HG03175 (cell line): ENCODE measurements at regions not wholly inside any gene's neighbourhood (a gene's known extent, or its start where the extent isn't known, plus 50 kb on each side); places are given as distances from the start of the nearest gene placed in this dataset.
"Not testable (repeated sequence)": the region's sequence is repeated elsewhere in the genome, so short reads cannot be mapped to it uniquely, and the experiment has no call there.

Source experiments
- ATAC-seq: cut with Tn5 transposase; IDR thresholded peaks from one replicate; pipeline ENCODE4 v1.9.1; 2021; ENCODE audit warnings: mild to moderate bottlenecking, moderate library complexity; ENCODE audit not compliant: unreplicated experiment

GRCh38 chr4:186954956-186955355 is 231.3 kb upstream of the FAT1 start:
- no peak for ATAC-seq

- ATAC-seq: no peak
Measured at GRCh38 chr4:186957952-186958555, 234.4 kb upstream of the FAT1 start.

GRCh38 chr4:186958726-186959350 is 235.2 kb upstream of the FAT1 start:
- ATAC-seq: no peak

- no peak for ATAC-seq
Measured at GRCh38 chr4:186979961-186980745, 256.5 kb upstream of the FAT1 start.

GRCh38 chr4:186981161-186981560 is 257.5 kb upstream of the FAT1 start:
- ATAC-seq: no peak

- ATAC-seq: no peak
Measured at GRCh38 chr4:186982160-186982559, 258.5 kb upstream of the FAT1 start.

GRCh38 chr4:186984105-186984644 is 260.5 kb upstream of the FAT1 start:
- ATAC-seq: no peak

GRCh38 chr4:186999686-187000085 is 276.0 kb upstream of the FAT1 start:
- ATAC-seq: no peak

GRCh38 chr4:187000281-187000680 is 276.6 kb upstream of the FAT1 start:
- no peak for ATAC-seq

- not testable (repeated sequence) for ATAC-seq
Measured at GRCh38 chr4:187002133-187002532, 278.5 kb upstream of the FAT1 start.

- no peak for ATAC-seq
Measured at GRCh38 chr4:187004628-187005027, 281.0 kb upstream of the FAT1 start.

- no peak for ATAC-seq
Measured at GRCh38 chr4:187006189-187006618, 282.5 kb upstream of the FAT1 start.

GRCh38 chr4:187010052-187010451 is 286.4 kb upstream of the FAT1 start:
- ATAC-seq: no peak

GRCh38 chr4:187016101-187016500 is 292.4 kb upstream of the FAT1 start:
- no peak for ATAC-seq

- ATAC-seq: no peak
Measured at GRCh38 chr4:187017147-187017546, 293.5 kb upstream of the FAT1 start.

GRCh38 chr4:187019896-187020295 is 296.2 kb upstream of the FAT1 start:
- no peak for ATAC-seq

GRCh38 chr4:187020676-187021075 is 297.0 kb upstream of the FAT1 start:
- no peak for ATAC-seq

- no peak for ATAC-seq
Measured at GRCh38 chr4:187021436-187022205, 298.0 kb upstream of the FAT1 start.

- no peak for ATAC-seq
Measured at GRCh38 chr4:187027272-187027671, 303.6 kb upstream of the FAT1 start.

GRCh38 chr4:187042251-187042650 is 318.6 kb upstream of the FAT1 start:
- ATAC-seq: no peak

GRCh38 chr4:187046471-187046870 is 322.8 kb upstream of the FAT1 start:
- ATAC-seq: no peak
